Kidney glomerular epithelial cell (primary cell): ENCODE measurements at regions not wholly inside any gene's neighbourhood (a gene's known extent, or its start where the extent isn't known, plus 50 kb on each side); places are given as distances from the start of the nearest gene placed in this dataset.
"Not testable (repeated sequence)": the region's sequence is repeated elsewhere in the genome, so short reads cannot be mapped to it uniquely, and the experiment has no call there.

ENCODE experiments used
- DNase-seq: peaks from one replicate; lab custom pipeline; 2025; lab: John Stamatoyannopoulos, UW

DNA sequence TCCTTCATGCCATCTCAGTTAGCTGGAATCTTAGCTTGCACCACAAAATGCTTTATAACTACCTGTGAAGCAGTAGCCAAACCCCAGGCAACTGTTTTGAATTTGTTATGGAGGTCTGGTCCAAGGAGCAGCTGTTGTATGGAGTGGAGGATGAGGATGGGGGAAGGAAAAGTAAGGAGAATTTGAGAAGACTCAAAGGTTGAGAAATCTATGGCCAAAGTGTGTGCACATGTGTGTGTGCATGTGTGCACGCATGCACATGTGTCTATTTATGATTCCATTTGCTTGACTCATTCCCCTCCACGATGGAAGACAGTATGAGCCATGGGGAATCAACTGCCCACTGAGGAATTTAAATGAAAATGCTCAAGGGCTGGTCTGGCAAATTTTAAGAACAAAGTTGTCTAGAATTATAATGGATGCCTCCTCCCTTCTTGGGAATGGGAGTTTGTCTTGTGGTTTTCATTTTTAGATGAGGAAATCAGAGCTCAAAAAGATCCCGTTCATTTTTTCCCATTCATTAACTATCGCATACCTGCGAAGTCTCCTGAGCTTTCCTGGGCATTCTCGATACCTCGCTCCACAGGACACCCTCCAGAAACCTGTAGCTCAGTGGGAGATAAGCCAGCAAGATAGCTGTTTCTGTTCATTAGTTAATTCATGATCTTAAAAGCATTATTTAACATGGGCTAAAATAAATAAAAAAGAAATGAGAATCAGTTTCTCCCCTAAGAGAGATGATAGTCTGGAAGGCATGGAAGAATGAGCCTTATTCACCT, 152.3 kb upstream of the NEDD9 start:
- DNase-seq, result peak; percentile 50

DNA sequence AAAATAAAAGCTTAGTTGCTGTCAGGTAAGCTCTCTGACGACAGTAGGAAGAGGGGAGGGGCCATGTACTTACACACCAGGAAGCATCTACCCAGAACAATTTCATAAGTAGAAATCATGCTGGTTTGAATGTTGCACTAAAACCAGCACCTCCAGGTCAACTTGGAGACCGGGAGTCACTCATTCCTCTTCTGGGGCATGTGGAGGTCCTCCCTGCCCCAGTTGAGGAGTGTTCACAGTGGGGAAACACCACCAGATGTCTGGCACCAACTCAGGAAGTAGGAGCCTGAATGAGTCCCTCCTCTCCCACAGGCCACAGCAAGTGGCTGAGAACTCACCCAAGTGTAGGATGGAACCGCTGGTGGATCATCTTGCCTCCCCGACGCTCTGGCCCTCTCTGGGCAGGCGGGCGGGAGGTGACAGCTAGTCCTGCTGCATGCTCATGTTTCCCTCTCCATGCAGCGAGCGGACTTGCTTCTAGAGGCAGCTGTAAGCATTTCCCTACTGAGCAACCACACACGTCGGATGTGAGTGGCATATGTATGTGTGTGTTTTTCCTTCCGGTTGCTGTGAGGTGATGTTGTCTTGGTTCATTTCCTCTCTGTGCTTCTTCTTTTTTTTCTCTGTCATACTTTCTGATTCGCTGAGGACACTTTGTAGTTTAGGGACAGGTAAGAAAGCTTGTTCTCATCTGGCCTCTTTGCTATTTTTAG, 149.5 kb upstream of the NEDD9 start:
- DNase-seq, result peak; percentile 57

DNA sequence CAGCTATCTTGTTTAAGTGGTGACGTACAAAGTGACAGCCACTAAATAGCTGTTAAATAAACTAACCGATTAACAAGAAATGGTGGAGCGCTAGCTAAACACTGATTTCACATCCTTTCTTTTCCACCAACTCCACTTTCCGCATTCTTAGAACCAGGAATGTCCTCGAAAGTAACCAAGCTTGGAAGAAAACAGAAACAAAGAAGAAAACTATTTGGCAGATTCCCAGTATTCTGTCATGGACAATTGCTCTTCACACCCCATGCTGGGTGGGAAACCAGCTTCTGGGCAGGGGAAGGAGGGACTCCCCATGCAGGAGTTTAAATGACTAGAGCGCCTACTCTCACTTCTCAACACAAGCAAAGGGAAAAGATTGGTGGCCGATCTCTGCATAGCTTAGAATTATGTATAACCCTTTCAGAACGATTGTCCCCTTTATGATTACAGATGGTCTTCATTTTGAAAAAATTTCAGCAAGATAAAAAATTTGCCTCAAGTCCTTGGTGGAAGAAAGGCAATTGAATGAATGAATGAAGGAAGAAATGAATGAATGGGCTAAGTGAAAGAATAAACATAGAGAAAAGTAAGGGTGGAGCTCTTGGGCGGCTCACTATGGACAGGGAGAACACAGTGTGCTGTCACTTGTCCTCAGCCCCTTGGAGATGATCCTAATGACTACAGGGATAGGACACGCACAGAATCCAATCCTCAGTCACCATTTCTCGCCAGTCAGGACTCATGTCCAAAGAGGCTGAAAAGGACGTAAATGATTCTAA, 148.7 kb upstream of the NEDD9 start:
- peak; percentile 98 for DNase-seq

DNA sequence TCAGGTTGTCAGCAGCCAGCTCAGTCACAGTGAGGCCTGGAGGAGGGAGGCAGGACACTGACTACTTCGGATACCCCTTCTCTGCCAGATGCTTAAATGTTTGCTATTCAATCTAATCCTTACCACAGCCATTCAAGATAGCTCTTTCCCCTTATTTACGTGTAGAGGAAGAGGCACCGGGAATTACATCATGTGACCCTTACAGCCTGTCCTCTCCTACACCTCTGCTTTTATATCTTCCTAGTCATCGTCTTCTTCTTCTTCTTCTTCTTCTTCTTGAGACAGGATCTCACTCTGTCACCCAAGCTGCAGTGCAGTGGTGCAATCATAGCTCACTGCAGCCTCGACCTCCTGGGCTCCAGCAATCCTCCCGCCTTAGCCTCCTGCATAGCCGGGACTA, 148.1 kb upstream of the NEDD9 start:
- DNase-seq, result no peak

DNA sequence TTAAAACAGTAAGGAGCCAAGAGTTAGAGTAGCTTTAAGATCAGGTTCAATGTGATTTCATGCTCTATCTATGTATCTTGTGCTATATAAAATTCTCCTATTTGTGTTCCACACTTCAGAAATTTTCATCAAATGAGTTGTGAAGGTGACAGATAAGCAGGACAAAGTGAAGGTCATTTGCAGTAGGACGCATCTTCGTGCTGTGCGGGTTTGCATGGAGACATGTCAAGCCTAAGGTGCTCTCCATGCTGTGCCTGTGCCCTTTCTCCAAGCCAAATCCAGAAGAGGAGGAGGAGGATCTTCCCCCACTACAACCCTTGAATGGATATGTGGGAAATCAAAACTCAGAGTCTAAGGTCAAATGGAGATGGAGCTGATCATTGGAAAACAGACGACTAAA, 147.3 kb upstream of the NEDD9 start:
- DNase-seq, result no peak

DNA sequence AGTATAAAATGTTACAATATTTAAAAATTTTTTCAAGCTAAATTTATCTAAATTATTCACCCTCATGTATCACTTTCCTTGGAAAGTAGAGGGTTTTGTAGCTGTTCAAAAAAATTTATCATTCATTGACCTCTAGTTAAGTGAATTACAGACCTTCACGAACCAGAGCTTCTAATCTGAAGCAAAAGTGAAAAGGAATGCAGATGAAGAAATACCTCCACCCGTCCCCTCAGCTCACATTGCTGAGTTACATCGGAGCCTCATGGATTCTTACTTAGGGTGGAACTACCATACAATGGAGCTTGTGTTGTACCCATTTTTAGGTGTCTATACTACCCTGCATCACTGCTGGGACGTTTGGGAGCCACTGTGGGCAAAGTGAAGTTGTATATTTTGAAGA, 146.2 kb upstream of the NEDD9 start:
- no peak for DNase-seq

DNA sequence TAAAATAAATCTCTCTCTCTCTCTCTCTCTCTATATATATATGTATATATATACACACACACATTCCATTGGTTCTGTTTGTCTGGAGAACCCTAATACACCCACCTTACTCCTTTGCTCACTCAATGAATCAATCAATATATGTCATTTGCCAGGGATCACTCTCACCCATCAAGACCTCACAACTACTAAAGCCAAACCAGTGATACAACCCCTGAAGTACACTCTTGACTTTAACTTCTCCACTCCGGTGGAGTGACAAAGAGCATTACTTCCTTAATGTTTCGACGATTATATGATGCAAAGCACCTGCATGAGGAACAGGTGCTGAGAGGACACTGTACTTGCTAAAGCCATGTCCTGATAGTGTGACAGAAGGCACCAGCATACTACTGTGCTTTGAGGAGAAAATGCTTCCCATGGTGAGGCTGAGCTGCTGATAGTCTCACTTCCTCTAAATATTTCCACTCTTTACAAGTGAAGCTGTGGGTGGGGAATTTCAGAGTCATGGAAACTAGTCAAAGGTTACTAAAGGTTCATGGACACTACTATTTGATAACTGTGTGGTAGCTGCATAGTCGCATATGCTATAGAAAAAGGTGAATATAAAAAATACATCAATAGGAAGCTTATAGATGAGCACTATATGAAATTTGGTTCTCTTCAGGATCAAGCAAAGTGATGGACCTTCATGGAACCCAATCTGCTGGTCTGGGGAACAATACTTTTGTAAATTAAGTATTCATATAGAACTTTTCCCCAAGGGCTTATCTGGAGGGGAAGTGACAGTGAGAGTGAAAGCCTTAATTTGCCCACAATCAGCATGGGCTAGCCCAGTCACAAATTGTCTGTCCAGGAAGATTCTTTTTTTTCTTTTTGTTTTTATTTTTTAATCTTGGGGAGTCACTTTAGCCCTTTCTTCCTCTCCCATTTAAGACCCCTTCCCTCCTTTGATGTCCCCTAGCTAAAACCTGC, 141.9 kb upstream of the NEDD9 start:
- DNase-seq, result no peak

DNA sequence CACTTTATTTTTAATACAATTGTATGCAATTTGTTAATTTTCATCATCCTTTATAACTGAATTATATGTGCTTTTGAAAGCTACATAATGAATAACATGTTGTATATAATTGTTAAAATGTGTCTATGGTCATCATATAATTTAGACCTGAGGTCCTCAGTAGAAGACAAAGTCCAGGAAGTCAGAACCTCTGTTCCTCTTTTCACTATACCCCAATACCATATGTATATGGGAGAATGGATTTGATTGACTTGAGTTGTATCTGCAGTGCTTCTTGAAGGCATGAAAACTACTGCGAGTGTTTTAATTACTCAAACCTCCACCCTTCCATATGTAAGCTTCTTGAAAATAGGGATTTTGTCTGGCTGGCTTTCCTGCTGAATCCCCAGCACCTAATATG, 140.7 kb upstream of the NEDD9 start:
- DNase-seq, result no peak

DNA sequence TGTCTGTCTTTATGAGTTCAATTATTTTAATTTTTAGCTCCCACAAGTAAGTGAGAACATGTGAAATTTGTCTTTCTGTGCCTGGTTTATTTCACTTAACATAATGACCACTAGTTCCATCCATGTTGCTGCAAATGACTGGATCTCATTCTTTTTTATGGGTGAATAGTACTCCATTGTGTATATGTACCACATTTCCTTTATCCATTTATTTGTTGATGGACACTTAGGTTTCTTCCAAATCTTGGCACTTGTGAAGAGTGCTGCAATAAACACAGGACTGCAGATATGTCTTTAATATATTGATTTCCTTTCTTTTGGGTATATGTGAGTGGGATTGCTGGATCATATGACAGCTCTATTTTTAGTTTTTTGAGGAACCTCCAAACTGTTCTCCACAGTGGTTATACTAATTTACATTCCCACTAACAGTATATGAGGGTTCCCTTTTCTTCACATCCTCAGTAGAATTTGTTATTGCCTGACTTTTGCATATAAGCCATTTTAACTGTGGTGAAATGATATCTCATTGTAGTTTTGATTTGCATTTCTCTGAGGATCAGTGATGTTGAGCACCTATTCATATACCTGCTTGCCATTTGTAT, 139.8 kb upstream of the NEDD9 start:
- DNase-seq, result not testable (repeated sequence)

DNA sequence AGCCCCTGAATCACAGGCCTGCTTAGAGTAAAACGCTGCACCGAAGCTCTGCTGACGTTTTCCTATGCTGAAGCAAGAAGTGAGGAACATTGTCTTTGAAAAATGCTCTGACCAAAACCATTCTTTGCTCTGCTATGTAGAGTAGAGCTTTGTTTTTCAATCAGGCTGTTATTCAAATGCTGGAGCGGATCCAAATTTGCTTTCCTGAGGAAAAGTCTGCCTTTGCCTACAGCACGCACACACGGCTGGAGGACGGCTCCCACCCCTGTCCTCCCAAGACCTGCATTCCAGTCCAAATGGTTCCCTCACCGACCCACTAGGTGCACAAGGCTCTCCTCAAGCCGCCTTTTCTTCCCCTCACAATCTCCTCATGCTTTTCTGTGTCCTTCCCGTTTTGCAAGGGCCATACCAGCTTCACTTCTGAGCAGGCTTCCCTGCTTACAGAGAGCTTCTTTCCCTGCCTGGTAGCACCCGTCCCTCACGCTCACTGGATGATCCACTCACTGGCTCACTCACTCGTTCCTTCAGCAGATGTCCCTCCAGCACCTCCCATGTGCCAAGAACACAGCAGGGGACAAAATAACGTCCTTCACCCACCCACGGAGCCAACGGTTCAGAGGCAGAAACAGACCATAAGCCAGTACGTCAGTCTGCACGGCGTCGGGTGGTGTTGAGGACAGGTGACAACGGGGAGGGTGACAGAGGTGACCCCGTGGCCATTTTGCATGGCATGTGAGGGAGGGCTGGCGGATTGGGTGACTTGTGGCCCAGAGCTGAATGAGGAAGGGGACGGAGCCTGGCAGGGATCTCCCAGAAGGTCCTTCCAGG, 137.9 kb upstream of the NEDD9 start:
- DNase-seq, result no peak

DNA sequence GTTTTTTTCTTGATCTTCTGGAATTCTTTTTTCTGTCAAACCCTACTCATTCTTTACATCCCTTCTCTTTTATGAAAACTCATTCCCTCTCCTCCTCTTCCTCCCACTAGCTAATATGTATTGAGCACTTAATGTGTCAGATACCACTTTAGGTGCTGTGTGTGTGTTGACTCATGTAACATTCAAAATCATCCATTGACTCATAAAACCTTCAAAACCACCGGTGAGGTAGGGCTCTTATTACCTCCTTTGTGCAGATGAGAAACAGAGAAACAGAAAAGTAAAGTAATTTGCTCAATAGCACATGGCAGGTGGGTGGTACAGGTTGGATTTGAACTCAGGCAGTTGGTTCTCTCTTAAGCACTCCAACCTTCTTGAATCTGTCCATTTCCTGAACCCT, 136.3 kb upstream of the NEDD9 start:
- peak; percentile 52 for DNase-seq

DNA sequence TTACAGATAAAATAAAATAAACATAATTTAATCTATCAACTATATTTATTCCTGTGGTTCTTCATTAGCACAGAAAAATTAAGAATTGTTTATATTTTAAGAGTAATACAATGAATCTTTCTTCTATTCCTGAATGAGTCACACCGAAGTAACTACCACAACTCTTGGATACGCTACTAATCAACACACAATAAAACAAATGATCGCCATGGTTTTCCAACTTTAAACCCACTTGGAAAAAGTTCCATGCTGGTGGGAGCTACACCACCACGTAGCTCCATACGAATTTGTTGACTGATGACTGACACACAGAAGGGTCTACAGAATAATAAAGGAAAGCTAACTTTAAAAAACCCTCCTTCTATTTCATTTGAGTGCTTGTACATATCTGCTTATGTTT, 135.8 kb upstream of the NEDD9 start:
- peak; percentile 62 for DNase-seq

DNA sequence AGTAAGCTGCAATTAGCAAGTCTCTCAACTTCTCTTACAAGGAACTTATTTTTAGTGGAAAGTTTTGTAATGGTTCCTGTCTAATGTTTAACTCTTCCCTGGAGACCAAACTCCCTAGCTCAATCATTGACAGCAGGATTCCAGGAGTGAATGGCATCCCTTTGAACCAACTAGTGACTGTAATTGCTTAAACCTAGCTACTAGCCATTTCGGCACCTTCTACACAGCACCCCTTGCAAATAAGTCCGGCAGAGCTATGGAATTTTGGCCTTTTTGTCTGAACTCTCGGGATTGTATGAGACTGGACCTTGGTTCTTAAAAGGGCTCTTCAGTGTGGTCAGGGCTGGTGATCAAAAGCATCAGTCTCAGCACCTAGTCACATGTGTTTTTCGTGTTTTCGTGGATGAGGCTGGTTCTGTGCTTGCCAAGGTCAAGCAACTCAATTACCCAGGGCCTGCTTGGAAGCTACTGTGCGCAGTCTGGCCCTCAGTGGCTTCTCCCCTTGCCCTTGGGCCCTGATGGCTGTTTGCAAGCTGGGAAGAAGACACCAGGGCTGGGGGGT, 135.3 kb upstream of the NEDD9 start:
- peak; percentile 98 for DNase-seq

DNA sequence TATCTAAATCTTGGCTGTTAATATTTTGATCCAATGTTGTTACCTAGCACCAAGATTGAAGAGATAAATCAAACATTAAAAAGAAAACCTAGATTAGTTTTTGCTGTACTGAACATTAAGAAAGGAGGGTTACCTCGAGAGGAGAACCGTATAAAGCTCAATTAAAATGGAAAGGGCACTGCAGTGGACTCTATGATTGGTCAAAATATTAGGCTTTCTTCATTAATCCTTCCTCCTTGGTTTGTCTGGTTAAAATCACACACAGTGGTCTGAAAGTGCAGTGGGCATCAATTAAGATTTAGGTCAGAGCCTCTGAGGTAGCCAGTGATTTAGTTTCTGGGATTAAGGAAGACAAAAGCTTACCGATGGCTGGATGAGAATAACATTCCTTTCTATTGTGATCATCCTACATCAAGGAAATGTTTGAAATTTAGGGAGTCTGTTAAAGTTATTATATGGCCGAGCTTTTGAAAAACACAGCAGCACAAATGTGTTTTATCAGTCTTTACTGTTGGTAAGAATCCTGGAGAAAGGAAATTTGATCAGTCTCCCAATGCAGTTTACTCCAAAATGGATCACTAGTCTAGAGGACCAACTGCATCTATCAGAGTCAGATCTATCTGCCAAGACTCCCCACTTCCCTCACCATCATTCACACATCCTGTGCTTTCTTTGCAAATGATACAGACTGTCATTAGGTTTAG, 134.6 kb upstream of the NEDD9 start:
- peak; percentile 81 for DNase-seq

DNA sequence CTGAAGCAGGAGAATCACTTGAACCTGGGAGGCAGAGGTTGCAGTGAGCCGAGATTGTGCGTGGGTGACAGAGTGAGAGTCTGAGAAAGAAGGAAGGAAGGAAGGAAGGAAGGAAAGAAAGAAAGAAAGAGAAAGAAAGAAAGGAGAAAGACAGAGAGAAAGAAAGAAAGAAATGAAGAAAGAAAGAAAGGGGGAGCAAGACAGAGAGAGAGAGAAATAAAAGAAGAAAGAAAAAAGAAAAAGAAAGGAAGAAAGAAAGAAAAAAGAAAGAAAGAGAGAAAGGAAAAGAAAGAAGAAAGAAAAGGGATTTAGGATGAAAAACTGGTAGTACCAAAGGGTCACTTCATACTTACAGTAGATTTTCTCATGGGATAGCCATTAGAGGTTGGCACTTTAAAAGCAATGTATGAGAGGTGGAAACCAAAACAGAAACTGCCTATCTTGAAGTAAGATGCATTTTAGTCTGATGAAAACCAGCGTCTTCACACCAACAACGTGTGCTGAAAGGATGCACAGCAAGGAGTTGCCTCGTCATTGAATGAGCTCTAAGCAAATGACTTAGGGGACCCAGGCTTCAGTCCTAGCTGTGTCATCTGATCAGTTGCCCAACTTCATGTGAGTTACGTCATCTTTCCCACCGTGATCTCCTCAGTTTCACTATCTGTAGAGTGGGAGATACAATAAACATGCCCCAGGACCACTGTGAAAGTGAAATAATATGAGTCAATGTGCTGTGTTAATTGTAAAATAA, 133.9 kb upstream of the NEDD9 start:
- peak; percentile 47 for DNase-seq

DNA sequence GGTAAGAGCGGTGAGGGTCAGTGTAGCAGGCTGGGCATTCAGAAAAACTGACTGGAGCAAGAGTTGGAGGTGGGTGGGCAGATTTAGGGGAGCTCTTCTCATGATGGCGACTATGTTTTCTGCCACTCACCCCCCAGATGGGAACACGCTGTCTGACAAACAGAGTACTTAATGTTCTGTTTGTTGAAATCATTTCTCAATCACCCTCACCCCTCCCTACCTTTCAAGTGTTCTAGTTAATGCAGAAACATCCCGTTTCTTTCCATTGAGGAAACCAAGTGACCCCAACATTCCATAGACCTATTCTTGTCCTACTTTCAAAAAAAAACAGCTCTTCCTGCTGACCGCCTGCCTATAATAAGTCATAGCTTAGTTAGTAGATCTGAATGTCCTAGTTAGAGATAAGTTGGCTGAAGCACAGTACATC, 132.5 kb upstream of the NEDD9 start:
- DNase-seq, result peak; percentile 37

DNA sequence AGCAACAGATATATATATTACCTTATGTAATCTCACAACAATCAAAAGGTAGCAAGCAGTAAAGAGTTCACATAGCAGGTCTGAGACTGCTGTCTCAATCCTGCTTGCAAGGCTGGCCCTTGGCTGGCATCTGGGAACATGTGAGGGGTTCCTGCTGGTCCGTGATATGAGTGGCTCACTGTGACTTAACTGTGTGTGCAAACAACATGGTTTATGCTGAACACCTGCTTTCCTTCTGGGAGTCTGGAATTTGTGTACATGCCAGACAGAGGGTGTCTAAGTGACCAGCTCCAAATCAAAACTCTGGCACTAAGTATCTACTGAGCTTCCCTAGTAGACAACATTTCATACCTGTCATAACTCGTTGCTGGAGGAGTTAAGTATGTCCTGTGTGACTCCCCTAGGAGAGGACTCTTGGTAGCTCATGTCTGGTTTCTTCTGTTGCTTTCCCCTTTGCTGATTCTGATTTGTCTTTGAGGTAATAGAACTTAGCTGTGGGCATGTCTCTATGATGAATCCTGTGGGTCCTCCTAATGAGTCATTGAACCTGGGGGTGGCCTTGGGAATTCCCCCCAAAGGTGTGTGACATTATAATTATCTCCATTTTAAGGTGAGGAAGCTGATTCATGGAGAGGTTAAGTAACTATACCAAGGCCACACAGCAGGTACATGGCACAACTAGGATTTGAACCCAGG, 131.6 kb upstream of the NEDD9 start:
- peak; percentile 62 for DNase-seq

DNA sequence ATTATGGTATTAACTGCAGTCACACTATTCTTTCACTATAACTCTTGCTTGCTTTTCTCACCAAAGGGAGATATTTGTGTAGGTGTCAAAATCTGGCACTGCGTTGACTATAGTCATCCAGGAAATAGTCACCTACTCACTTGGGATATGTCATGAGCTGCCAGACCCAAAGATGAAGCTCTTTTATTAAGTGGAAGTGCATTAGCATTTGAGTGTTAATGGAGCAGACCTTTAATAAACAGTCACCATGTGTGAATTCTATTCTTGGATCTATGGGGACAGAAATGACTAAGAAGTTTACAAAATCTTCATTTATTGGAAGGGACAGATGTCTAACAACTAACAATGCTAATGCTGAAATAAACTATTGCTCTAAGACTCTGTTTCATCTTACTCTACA, 130.1 kb upstream of the NEDD9 start:
- DNase-seq, result no peak
